Hepatocyte (in vitro differentiated cells): ENCODE measurements at regions not wholly inside any gene's neighbourhood (a gene's known extent, or its start where the extent isn't known, plus 50 kb on each side); places are given as distances from the start of the nearest gene placed in this dataset.

Experiments used
- EZH2 ChIP-seq: fragments of 200-600 bp; sonication (generic); IDR thresholded peaks from 2 replicates; pipeline ENCODE4 v1.6.1; 2016; ENCODE audit warnings: antibody characterized with exemption, mild to moderate bottlenecking, borderline replicate concordance
- EZH2phosphoT487 ChIP-seq: fragments of 200-600 bp; sonication (generic); IDR thresholded peaks from one replicate; pipeline ENCODE4 v1.6.1; 2018; ENCODE audit warnings: antibody characterized with exemption, mild to moderate bottlenecking, low read depth, moderate library complexity; ENCODE audit not compliant: unreplicated experiment, severe bottlenecking
- TF ChIP-seq, protein P1 (sequence below): fragments of 200-600 bp; sonication (generic); IDR thresholded peaks from 2 replicates; pipeline ENCODE4 v1.5.1; 2016; ENCODE audit warnings: antibody characterized with exemption, mild to moderate bottlenecking; ENCODE audit not compliant: poor library complexity

DNA sequence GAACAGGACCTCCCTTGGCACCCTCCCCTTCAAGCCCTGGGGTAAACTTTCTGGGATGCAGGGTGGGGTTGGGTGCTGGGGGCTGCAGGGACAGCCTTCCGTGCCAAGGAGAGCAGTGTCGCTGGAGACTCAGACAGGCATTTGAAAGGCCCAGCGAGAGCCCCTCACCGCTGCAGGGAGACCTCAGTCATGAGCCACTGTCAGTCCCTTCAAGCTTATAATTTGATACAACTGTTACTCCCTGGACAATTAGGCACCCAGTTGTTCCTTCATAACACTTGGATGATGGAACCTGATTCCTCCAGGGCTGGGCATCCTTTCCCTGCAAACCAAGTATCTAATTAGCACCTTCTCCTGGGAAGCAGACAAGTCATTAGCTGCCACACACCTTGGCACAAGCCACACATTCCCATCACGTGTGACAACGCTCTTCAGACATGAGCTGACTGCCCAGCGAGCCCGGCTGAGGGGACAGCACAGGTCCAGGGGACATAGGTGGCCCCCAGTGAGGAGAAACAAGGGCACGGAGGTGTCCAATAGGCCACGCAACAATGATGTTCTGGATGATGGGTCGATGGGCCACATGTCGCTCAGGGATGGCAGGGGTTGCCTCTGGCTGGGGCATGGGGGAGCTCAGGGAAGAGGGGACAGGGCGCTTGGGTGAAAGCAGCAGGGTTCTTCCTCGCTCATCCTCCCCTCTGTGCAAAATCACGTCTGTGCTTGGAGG, 59.6 kb downstream of the KCNF1 start:
- TF ChIP-seq, protein P1, sequence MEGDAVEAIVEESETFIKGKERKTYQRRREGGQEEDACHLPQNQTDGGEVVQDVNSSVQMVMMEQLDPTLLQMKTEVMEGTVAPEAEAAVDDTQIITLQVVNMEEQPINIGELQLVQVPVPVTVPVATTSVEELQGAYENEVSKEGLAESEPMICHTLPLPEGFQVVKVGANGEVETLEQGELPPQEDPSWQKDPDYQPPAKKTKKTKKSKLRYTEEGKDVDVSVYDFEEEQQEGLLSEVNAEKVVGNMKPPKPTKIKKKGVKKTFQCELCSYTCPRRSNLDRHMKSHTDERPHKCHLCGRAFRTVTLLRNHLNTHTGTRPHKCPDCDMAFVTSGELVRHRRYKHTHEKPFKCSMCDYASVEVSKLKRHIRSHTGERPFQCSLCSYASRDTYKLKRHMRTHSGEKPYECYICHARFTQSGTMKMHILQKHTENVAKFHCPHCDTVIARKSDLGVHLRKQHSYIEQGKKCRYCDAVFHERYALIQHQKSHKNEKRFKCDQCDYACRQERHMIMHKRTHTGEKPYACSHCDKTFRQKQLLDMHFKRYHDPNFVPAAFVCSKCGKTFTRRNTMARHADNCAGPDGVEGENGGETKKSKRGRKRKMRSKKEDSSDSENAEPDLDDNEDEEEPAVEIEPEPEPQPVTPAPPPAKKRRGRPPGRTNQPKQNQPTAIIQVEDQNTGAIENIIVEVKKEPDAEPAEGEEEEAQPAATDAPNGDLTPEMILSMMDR: no peak
- TF ChIP-seq EZH2 (no peak), EZH2phosphoT487 (no peak)
